ENCODE measurements at regions not wholly inside any gene's neighbourhood (a gene's known extent, or its start where the extent isn't known, plus 50 kb on each side); places are given as distances from the start of the nearest gene placed in this dataset.

GRCh38 chr4:133045288-133045687 is 103.8 kb upstream of the PCDH10 start:
- dilution Hi-C loops (cut with MboI; ENCODE audit: extremely low pct_ligation_motif_present, low sequenced_read_pairs): no loop called here

DNA sequence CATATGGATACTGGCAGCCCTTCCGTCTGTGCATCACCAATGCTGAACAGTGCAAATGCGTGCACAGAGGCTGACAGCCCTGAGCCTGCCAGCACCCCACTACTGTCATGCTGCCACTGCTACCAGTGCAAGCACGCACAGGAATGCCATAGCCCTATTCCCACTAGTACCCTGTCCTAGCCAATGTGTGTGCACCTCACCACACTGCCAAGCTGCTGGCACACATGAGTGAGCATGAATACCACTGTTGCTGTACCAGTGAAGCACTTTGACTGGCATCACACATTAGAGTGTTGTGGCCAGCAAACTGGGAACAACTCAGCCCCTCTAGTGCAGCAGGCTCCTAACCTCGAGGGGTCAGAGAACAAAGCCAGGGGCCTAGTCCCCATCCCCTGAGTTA is 102.9 kb upstream of the PCDH10 start:
- dilution Hi-C loops (cut with MboI; ENCODE audit: extremely low pct_ligation_motif_present, low sequenced_read_pairs): no loop called here

More at GRCh38 chr4:133045288-133045687, 103.8 kb upstream of the PCDH10 start:
- Histone ChIP-seq H3K27me3 (ENCODE audit: control insufficient read depth, extremely low read depth, insufficient read depth, low read length) (no peaks in the 10 kb centered on the region), H3K4me3 (ENCODE audit: control insufficient read depth in 2 of 3, extremely low read depth in 1 of 3, insufficient read depth in 2 of 3, low read depth in 1 of 3, low read length in 3 of 3) (no peak overlapping the region), H2AFZ (ENCODE audit: control insufficient read depth, low read length) (no peak overlapping the region), H3K79me2 (ENCODE audit: control insufficient read depth, insufficient read depth, low read length) (no peaks in the 10 kb centered on the region), H3K4me2 (ENCODE audit: control insufficient read depth, extremely low read depth, insufficient read depth, low read depth, low read length) (no peak overlapping the region), H3K9ac (ENCODE audit: control insufficient read depth, extremely low read depth, insufficient read depth, low read length) (no peak overlapping the region), H3K36me3 (ENCODE audit: control insufficient read depth in 2 of 2, extremely low read depth in 1 of 2, insufficient read depth in 2 of 2, low read length in 2 of 2) (no peaks in the 10 kb centered on the region), H3K9me1 (ENCODE audit: control insufficient read depth, extremely low read depth, insufficient read depth, low read length) (no peaks in the 10 kb centered on the region), H3K9me3 (ENCODE audit: control insufficient read depth, low read depth, low read length) (peaks cover 3% of the 10 kb centered on the region), H4K20me1 (ENCODE audit: control insufficient read depth, extremely low read depth, insufficient read depth, low read length) (no peaks in the 10 kb centered on the region), H3K27ac (ENCODE audit: control insufficient read depth, insufficient read depth, low read length) (no peak overlapping the region), H3K4me1 (ENCODE audit: control insufficient read depth, extremely low read depth, insufficient read depth, low read length) (no peaks in the 10 kb centered on the region)
- TF ChIP-seq EZH2 (IDR thresholded peaks at IDR 0.05; ENCODE audit: low read length): no peak
- TF ChIP-seq CTCF (optimal IDR thresholded peaks at IDR 0.05 in 1 of 3, IDR thresholded peaks at IDR 0.05 in 1 of 3, conservative IDR thresholded peaks at IDR 0.05 in 1 of 3; ENCODE audit: extremely low read depth in 1 of 3, insufficient read depth in 2 of 3, low read length in 3 of 3): no peak
- FAIRE-seq (no peak), DNase-seq (ENCODE audit: low read depth, low spot score) (no peak)

More for the DNA sequence above, 102.9 kb upstream of the PCDH10 start:
- FAIRE-seq (no peak), DNase-seq (ENCODE audit: low read depth, low spot score) (no peak)
- Histone ChIP-seq H3K4me2 (ENCODE audit: control insufficient read depth, extremely low read depth, insufficient read depth, low read depth, low read length) (no peak overlapping the region), H3K27ac (ENCODE audit: control insufficient read depth, insufficient read depth, low read length) (no peak overlapping the region), H3K36me3 (ENCODE audit: control insufficient read depth in 2 of 2, extremely low read depth in 1 of 2, insufficient read depth in 2 of 2, low read length in 2 of 2) (no peaks in the 10 kb centered on the region), H3K79me2 (ENCODE audit: control insufficient read depth, insufficient read depth, low read length) (no peaks in the 10 kb centered on the region), H3K9me3 (ENCODE audit: control insufficient read depth, low read depth, low read length) (peaks cover 3% of the 10 kb centered on the region), H3K27me3 (ENCODE audit: control insufficient read depth, extremely low read depth, insufficient read depth, low read length) (no peaks in the 10 kb centered on the region), H4K20me1 (ENCODE audit: control insufficient read depth, extremely low read depth, insufficient read depth, low read length) (no peaks in the 10 kb centered on the region), H2AFZ (ENCODE audit: control insufficient read depth, low read length) (no peak overlapping the region), H3K9me1 (ENCODE audit: control insufficient read depth, extremely low read depth, insufficient read depth, low read length) (no peaks in the 10 kb centered on the region), H3K4me3 (ENCODE audit: control insufficient read depth in 2 of 3, extremely low read depth in 1 of 3, insufficient read depth in 2 of 3, low read depth in 1 of 3, low read length in 3 of 3) (no peak overlapping the region), H3K4me1 (ENCODE audit: control insufficient read depth, extremely low read depth, insufficient read depth, low read length) (no peaks in the 10 kb centered on the region), H3K9ac (ENCODE audit: control insufficient read depth, extremely low read depth, insufficient read depth, low read length) (no peak overlapping the region)
- no peak for TF ChIP-seq CTCF (optimal IDR thresholded peaks at IDR 0.05 in 1 of 3, IDR thresholded peaks at IDR 0.05 in 1 of 3, conservative IDR thresholded peaks at IDR 0.05 in 1 of 3; ENCODE audit: extremely low read depth in 1 of 3, insufficient read depth in 2 of 3, low read length in 3 of 3)
- TF ChIP-seq EZH2 (IDR thresholded peaks at IDR 0.05; ENCODE audit: low read length): no peak
